Liver (tissue), 3 donors: ENCODE measurements at regions not wholly inside any gene's neighbourhood (a gene's known extent, or its start where the extent isn't known, plus 50 kb on each side); places are given as distances from the start of the nearest gene placed in this dataset.
"Not testable (repeated sequence)": the region's sequence is repeated elsewhere in the genome, so short reads cannot be mapped to it uniquely, and the experiment has no call there.

Experiments used
- CTCF ChIP-seq: fragments of 150-350 bp; IDR thresholded peaks from 2 replicates; pipeline ENCODE4 v1.5.1; 2017; ENCODE audit warnings: improper control_type of control experiment, low read depth, low read length; ENCODE audit not compliant: missing input control
- FOXA1 ChIP-seq: IDR thresholded peaks from 2 replicates; pipeline ENCODE4 v1.6.1; 2016; ENCODE audit warnings: antibody characterized with exemption
- SP1 ChIP-seq: IDR thresholded peaks from 2 replicates; pipeline ENCODE4 v1.6.1; 2018; ENCODE audit warnings: antibody characterized with exemption, mild to moderate bottlenecking
- donor health status: healthy.
- donor health status: healthy.

GRCh38 chr1:224040423-224040822, 73.5 kb upstream of the FBXO28 start:
- not testable (repeated sequence) for TF ChIP-seq CTCF, FOXA1, SP1
